Omental fat pad (tissue), 3 donors: ENCODE measurements at regions not wholly inside any gene's neighbourhood (a gene's known extent, or its start where the extent isn't known, plus 50 kb on each side); places are given as distances from the start of the nearest gene placed in this dataset.

ENCODE experiments used
- ATAC-seq: fragments of 150-250 bp; one replicate; pipeline ENCODE4 v1.9.1; 2016; ENCODE audit warnings: mild to moderate bottlenecking, moderate library complexity; ENCODE audit not compliant: low FRiP score
- DNase-seq: peaks from one replicate; pipeline ENCODE4 v3.0.0-alpha.2; 2019; ENCODE audit warnings: low spot score
- TF ChIP-seq, protein P1 (sequence below), 3 donors: fragments of 450-650 bp; IDR thresholded peaks; one replicate each; pipeline ENCODE4 v1.5.1; 2016 to 2017; ENCODE audit warnings: antibody characterized with exemption in 3 of 3, mild to moderate bottlenecking in 3 of 3, moderate library complexity in 2 of 3

DNA sequence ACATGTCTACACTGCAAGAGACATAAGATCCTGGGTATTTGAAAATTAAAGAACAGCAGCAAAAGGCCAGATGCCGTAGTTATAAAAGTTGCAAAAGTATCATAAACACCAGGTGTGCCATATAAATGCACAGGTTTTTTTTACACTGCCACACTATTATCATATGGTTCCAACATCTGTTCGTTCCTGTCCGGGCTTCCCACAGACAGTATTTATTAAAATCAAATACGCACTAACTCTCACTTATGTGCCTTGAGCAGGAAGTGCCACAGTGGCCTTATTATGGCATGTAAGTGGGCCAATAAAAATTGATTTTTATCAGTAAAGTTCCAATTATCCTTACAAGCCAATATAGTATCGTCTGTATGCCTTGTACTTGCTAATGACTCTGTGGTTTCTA lies 873.2 kb downstream of the RPA4 start:
- TF ChIP-seq, protein P1, sequence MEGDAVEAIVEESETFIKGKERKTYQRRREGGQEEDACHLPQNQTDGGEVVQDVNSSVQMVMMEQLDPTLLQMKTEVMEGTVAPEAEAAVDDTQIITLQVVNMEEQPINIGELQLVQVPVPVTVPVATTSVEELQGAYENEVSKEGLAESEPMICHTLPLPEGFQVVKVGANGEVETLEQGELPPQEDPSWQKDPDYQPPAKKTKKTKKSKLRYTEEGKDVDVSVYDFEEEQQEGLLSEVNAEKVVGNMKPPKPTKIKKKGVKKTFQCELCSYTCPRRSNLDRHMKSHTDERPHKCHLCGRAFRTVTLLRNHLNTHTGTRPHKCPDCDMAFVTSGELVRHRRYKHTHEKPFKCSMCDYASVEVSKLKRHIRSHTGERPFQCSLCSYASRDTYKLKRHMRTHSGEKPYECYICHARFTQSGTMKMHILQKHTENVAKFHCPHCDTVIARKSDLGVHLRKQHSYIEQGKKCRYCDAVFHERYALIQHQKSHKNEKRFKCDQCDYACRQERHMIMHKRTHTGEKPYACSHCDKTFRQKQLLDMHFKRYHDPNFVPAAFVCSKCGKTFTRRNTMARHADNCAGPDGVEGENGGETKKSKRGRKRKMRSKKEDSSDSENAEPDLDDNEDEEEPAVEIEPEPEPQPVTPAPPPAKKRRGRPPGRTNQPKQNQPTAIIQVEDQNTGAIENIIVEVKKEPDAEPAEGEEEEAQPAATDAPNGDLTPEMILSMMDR (IDR thresholded peaks at IDR 0.05), result no peak
- ATAC-seq, result no peak

DNA sequence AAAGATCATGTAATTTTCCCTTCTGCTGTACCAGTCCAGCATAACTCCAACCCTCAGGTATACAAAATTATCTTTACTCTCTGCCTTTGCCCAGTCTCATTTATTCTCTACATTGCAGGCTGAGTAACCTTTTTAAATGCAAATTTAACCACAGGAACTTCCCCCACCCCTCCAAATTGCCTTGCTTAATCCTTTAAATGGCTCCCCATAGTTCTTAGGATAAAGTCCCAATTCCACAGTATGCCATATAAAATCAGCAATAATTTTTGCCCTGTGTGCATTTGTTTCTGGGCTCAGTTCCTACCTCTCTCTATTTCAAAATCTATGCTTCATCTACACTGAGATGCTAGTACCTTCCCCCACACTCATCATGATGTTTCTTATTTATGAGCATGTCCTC lies 879.7 kb downstream of the RPA4 start:
- TF ChIP-seq, protein P1 (IDR thresholded peaks at IDR 0.05), result no peak

More for the DNA sequence above, 873.2 kb downstream of the RPA4 start:
- no peak for DNase-seq

DNA sequence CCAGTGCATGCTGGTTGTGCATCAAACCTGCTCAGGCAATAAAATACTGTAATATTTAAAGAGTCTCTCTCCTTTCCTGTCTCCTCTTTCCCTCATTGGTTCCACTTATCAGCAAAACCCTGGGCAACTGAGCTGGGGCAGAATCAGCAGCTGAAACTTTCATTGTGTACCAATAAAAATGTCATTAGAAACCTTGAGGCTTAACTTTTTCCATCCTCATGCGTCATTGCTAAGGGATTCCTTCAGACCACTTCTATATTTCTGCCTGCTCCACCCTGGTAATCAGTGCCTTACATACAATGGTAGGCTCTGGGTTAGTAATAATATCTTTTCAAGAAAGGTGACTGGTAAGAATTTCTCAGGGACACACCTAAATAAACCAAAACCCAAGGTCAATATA lies 880.3 kb downstream of the RPA4 start:
- DNase-seq (no peak), ATAC-seq (no peak)
- TF ChIP-seq, protein P1 (IDR thresholded peaks at IDR 0.05), result no peak

More for the DNA sequence above, 879.7 kb downstream of the RPA4 start:
- ATAC-seq (no peak), DNase-seq (no peak)

DNA sequence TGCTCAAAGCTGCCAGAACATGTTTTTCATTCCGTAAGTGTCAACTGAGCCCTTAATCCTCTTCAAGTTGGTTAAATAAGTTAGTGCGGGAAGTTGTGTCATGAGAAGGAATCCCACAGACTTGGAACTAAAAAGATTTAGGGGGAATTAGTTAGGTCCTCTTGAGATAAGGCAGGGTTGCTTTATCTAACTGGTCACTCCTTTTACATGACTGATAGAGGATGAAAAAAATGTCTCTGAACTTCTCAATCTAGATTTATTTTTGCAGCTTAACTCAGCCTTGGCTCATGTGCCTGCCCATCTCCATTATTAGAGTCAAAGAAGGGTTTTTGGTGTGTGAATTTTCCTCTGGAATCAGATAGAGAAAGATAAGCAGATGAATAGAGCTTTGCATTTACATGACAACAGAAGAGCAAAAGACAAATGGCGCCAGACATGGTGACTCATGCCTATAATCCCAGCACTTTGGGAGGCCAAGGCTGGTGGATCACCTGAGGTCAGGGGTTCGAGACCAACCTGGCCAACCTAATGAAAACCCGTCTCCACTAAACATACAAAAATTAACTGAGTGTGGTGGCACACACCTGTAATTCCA lies 882.9 kb downstream of the RPA4 start:
- DNase-seq, result no peak
- ATAC-seq, result no peak
- TF ChIP-seq, protein P1 (IDR thresholded peaks at IDR 0.05), result no peak

DNA sequence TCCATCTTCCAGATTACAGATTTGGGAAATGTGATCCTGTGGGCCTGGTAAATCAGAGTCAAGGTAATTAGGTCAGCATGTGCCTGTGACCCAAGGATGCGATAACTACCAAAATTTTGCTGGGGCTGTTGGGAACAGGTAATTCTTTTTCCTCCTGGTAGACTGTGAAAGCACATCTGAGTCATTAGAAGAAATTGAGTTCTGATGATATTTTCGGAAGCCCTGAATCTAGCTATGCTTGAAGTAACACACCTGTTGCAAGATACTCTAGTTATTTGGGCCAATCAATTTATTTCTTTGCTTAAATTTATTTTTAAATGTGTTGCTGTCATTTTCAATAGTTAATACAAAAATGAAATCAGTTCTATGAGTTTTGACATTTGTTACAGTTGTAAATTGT lies 903.6 kb downstream of the RPA4 start:
- ATAC-seq, result no peak
- no peak for DNase-seq
- TF ChIP-seq, protein P1 (IDR thresholded peaks at IDR 0.05), result no peak

DNA sequence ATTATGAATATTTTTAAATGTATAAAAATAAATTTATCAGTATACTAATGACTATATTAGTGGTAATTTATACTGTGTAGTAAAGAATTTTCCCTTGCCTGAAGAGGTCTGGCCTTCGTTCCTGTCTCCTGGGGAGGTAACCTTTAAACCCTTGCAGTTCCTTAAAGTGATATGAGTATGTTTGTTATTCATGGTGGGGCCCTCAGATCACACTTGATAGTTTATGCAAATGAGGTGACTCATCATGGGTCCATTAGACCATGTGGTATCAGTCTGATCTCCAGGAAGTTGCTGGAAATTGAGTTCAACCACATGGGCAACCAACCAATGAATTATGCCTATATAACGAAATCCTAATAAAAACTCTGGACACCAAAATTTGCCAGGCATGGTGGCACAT lies 904.1 kb downstream of the RPA4 start:
- no peak for ATAC-seq
- TF ChIP-seq, protein P1 (IDR thresholded peaks at IDR 0.05), result no peak
- DNase-seq, result no peak

DNA sequence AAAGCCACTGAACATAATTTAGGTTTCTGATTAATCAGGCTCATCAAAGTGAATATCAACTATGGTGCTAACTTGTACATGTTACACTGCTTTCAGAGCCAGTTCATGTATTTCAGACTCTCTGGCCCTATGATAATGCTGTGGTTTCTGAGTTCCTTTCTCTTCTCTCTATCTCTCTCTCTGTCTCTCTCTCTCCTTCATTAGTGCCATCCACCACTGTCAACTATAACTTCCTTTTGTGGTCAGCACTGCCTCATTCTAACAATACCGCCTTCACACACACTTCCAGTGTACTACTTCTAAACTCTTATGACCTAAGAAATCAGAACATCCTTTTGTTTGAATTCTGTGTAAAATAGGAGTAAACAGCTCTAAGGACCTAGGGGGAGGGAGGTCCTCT lies 907.1 kb downstream of the RPA4 start:
- ATAC-seq (no peak), DNase-seq (no peak)
- TF ChIP-seq, protein P1 (IDR thresholded peaks at IDR 0.05), result no peak
